ENCODE measurements at regions not wholly inside any gene's neighbourhood (a gene's known extent, or its start where the extent isn't known, plus 50 kb on each side); places are given as distances from the start of the nearest gene placed in this dataset.

- TF ChIP-seq CTCF (IDR thresholded peaks at IDR 0.05), result no peak
- TF ChIP-seq POLR2A (IDR thresholded peaks at IDR 0.05), result no peak
Measured at GRCh38 chr2:136209561-136210454, 91.9 kb upstream of the CXCR4 start.

Measured in right lobe of liver (tissue), 4 donors.